NCI-H1105 treated with DMSO at 0.1 percent for 48 hours (cell line): ENCODE measurements at regions not wholly inside any gene's neighbourhood (a gene's known extent, or its start where the extent isn't known, plus 50 kb on each side); places are given as distances from the start of the nearest gene placed in this dataset.

Experiments used
- DNase-seq: peaks from one replicate; lab custom pipeline; 2025; lab: John Stamatoyannopoulos, UW

GRCh38 chr7:17651863-17652385 is 288.4 kb downstream of the SNX13 start:
- DNase-seq, result no peak

GRCh38 chr7:17654940-17655339 is 285.4 kb downstream of the SNX13 start:
- no peak for DNase-seq

- no peak for DNase-seq
Observed at GRCh38 chr7:17659126-17659525, 281.2 kb downstream of the SNX13 start.

- DNase-seq, result no peak
Observed at GRCh38 chr7:17660116-17660515, 280.2 kb downstream of the SNX13 start.

GRCh38 chr7:17661982-17662585 is 278.2 kb downstream of the SNX13 start:
- no peak for DNase-seq

- DNase-seq, result no peak
Observed at GRCh38 chr7:17663061-17663675, 277.1 kb downstream of the SNX13 start.

- DNase-seq, result no peak
Observed at GRCh38 chr7:17665029-17665428, 275.3 kb downstream of the SNX13 start.

GRCh38 chr7:17668122-17668521 is 272.2 kb downstream of the SNX13 start:
- no peak for DNase-seq

- no peak for DNase-seq
Observed at GRCh38 chr7:17669204-17669603, 271.1 kb downstream of the SNX13 start.

GRCh38 chr7:17671956-17672355 is 268.3 kb downstream of the SNX13 start:
- DNase-seq, result no peak

- no peak for DNase-seq
Observed at GRCh38 chr7:17672783-17673182, 267.5 kb downstream of the SNX13 start.

GRCh38 chr7:17674166-17674942 is 265.9 kb downstream of the SNX13 start:
- DNase-seq, result no peak

- no peak for DNase-seq
Observed at GRCh38 chr7:17674943-17675608, 265.2 kb downstream of the SNX13 start.

GRCh38 chr7:17677408-17677807 is 262.9 kb downstream of the SNX13 start:
- DNase-seq, result no peak

GRCh38 chr7:17678896-17679295 is 261.4 kb downstream of the SNX13 start:
- no peak for DNase-seq

- DNase-seq, result no peak
Observed at GRCh38 chr7:17679458-17679857, 260.8 kb downstream of the SNX13 start.

GRCh38 chr7:17680026-17680425 is 260.3 kb downstream of the SNX13 start:
- no peak for DNase-seq

- peak; percentile 25 for DNase-seq
Observed at GRCh38 chr7:17680943-17681351, 259.3 kb downstream of the SNX13 start.

GRCh38 chr7:17681965-17682364 is 258.3 kb downstream of the SNX13 start:
- no peak for DNase-seq

GRCh38 chr7:17682586-17682985 is 257.7 kb downstream of the SNX13 start:
- DNase-seq, result no peak

GRCh38 chr7:17685141-17685540 is 255.2 kb downstream of the SNX13 start:
- no peak for DNase-seq

GRCh38 chr7:17687361-17687760 is 252.9 kb downstream of the SNX13 start:
- DNase-seq, result no peak
